ENCODE measurements at regions not wholly inside any gene's neighbourhood (a gene's known extent, or its start where the extent isn't known, plus 50 kb on each side); places are given as distances from the start of the nearest gene placed in this dataset.

- no peak for DNase-seq (ENCODE audit: low read depth, low spot score)
- no peak overlapping the region for H3K4me3 ChIP-seq (ENCODE audit: low read depth, low read length)
- in situ Hi-C loops (cut with HindIII; ENCODE audit: low sequenced_read_pairs) = no loop called here
- TF ChIP-seq, protein P1, sequence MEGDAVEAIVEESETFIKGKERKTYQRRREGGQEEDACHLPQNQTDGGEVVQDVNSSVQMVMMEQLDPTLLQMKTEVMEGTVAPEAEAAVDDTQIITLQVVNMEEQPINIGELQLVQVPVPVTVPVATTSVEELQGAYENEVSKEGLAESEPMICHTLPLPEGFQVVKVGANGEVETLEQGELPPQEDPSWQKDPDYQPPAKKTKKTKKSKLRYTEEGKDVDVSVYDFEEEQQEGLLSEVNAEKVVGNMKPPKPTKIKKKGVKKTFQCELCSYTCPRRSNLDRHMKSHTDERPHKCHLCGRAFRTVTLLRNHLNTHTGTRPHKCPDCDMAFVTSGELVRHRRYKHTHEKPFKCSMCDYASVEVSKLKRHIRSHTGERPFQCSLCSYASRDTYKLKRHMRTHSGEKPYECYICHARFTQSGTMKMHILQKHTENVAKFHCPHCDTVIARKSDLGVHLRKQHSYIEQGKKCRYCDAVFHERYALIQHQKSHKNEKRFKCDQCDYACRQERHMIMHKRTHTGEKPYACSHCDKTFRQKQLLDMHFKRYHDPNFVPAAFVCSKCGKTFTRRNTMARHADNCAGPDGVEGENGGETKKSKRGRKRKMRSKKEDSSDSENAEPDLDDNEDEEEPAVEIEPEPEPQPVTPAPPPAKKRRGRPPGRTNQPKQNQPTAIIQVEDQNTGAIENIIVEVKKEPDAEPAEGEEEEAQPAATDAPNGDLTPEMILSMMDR (IDR thresholded peaks at IDR 0.05; ENCODE audit: low read depth, low read length) = no peak
These were observed 152.2 kb upstream of the HMHB1 start for GRCh38 chr5:143659599-143660238.

DNA sequence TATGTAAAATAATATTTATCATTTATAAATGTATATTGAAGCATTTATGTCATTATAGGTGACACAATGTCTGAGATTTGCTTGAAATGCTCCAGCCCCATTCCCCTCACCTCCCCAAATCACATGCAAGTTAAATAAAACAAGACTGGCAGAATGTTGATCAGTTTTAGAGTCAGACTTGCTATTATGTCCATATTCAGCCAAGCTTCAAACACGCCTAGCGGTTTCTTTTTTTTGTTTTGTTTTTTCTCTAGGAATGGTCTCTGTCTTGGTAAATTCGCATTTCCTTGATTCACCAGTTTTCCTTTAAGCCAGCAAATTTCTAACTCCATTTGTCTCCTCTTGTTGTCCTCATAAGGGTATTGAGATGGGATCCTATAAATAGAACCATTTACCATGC is 153.0 kb upstream of the HMHB1 start:
- no peak overlapping the region for H3K4me3 ChIP-seq (ENCODE audit: low read depth, low read length)
- TF ChIP-seq, protein P1 (IDR thresholded peaks at IDR 0.05; ENCODE audit: low read depth, low read length) = no peak
- no peak for DNase-seq (ENCODE audit: low read depth, low spot score)
- in situ Hi-C loops (cut with HindIII; ENCODE audit: low sequenced_read_pairs) = no loop called here

- no peak overlapping the region for H3K4me3 ChIP-seq (ENCODE audit: low read depth, low read length)
- in situ Hi-C loops (cut with HindIII; ENCODE audit: low sequenced_read_pairs) = no loop called here
- DNase-seq (ENCODE audit: low read depth, low spot score) = no peak
- TF ChIP-seq, protein P1 (IDR thresholded peaks at IDR 0.05; ENCODE audit: low read depth, low read length) = no peak
These were observed 154.2 kb upstream of the HMHB1 start for GRCh38 chr5:143657647-143658285.

- DNase-seq (ENCODE audit: low read depth, low spot score) = no peak
- H3K4me3 ChIP-seq (ENCODE audit: low read depth, low read length) = no peak overlapping the region
- in situ Hi-C loops (cut with HindIII; ENCODE audit: low sequenced_read_pairs) = no loop called here
- TF ChIP-seq, protein P1 (IDR thresholded peaks at IDR 0.05; ENCODE audit: low read depth, low read length) = no peak
These were observed 158.1 kb upstream of the HMHB1 start for GRCh38 chr5:143653766-143654282.

DNA sequence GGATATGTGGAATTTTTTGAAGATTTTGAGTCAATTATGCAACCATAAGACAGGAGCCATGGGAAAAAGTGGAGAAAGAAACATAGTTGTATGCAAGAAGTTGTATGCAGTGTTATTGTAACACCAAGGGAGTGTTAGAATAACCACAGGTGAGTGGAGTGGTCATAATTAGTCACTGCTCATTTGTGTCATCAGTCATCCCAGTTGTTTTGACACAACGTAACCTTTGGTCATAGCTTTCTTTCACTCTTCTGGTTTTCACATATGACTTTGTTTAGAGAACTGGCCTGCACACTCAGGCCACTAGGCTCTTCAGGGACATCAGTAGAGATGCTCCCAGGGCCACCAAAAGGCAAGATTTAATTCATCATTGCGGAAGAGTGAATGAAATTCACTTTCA is 158.7 kb upstream of the HMHB1 start:
- no peak for DNase-seq (ENCODE audit: low read depth, low spot score)
- in situ Hi-C loops (cut with HindIII; ENCODE audit: low sequenced_read_pairs) = no loop called here
- H3K4me3 ChIP-seq (ENCODE audit: low read depth, low read length) = no peak overlapping the region
- TF ChIP-seq, protein P1 (IDR thresholded peaks at IDR 0.05; ENCODE audit: low read depth, low read length) = no peak

DNA sequence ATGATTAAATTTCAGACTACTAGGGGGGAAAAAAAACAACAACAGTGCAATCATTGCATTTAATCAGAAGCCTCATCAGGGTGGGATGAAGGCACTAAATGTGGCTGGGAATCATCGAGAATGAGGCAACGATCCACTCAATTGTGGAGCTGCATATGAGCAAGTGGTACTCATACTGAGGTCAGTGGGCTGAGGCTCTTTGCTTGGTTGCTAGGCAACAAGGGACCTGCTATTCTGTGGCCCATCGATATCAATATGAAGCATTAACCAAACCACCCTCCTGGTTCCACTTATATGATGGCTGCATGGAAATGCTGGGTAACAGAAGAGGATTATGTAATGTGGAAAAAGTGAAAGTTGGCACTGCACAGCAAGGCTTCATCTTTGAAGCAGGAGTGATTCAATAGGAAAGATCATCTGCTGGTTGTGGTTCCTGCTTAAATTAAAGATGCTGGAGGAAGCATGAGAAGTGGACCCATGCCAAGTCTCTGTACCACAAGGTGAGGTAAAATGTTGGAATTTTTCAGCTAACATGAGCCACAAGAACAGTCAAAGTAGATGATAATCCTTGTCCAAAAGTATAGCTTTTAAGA is 159.8 kb upstream of the HMHB1 start:
- TF ChIP-seq, protein P1 (IDR thresholded peaks at IDR 0.05; ENCODE audit: low read depth, low read length) = no peak
- in situ Hi-C loops (cut with HindIII; ENCODE audit: low sequenced_read_pairs) = no loop called here
- DNase-seq (ENCODE audit: low read depth, low spot score) = peak; percentile 53
- no peak overlapping the region for H3K4me3 ChIP-seq (ENCODE audit: low read depth, low read length)
